ENCODE measurements at regions not wholly inside any gene's neighbourhood (a gene's known extent, or its start where the extent isn't known, plus 50 kb on each side); places are given as distances from the start of the nearest gene placed in this dataset.
A peak's percentile ranks its signal among the peaks of the same experiment; 100 is the strongest.

- peak; percentile 47 for DNase-seq (ENCODE audit: low read depth, low spot score)
- Histone ChIP-seq H3K36me3 (ENCODE audit: insufficient read depth, insufficient read length, low read length) (no peaks in the 10 kb centered on the region), H3K9me3 (ENCODE audit: insufficient read depth, low read length) (peaks cover 47% of the 10 kb centered on the region), H3K9ac (ENCODE audit: insufficient read length, low read depth) (no peak overlapping the region), H3K4me1 (ENCODE audit: insufficient read depth, insufficient read length) (no peaks in the 10 kb centered on the region), H3K27me3 (ENCODE audit: insufficient read depth, insufficient read length) (no peaks in the 10 kb centered on the region), H3K4me3 (ENCODE audit: insufficient read length, low read depth) (no peak overlapping the region)
- no peak for TF ChIP-seq ZNF274 (IDR thresholded peaks at IDR 0.05; ENCODE audit: low read depth, low read length)
- no peak for TF ChIP-seq SUZ12 (IDR thresholded peaks at IDR 0.05; ENCODE audit: extremely low read depth, insufficient read depth, insufficient read length)
- TF ChIP-seq YY1 (IDR thresholded peaks at IDR 0.05; ENCODE audit: insufficient read depth, insufficient read length) = no peak
Observed at GRCh38 chr3:83928391-83928790, 1030.4 kb upstream of the CADM2 start.

GRCh38 chr3:83928903-83929302, 1029.9 kb upstream of the CADM2 start:
- Histone ChIP-seq H3K36me3 (ENCODE audit: insufficient read depth, insufficient read length, low read length) (no peaks in the 10 kb centered on the region), H3K4me1 (ENCODE audit: insufficient read depth, insufficient read length) (no peaks in the 10 kb centered on the region), H3K9ac (ENCODE audit: insufficient read length, low read depth) (no peak overlapping the region), H3K9me3 (ENCODE audit: insufficient read depth, low read length) (peaks cover 48% of the 10 kb centered on the region), H3K27me3 (ENCODE audit: insufficient read depth, insufficient read length) (no peaks in the 10 kb centered on the region), H3K4me3 (ENCODE audit: insufficient read length, low read depth) (no peak overlapping the region)
- no peak for DNase-seq (ENCODE audit: low read depth, low spot score)
- TF ChIP-seq YY1 (IDR thresholded peaks at IDR 0.05; ENCODE audit: insufficient read depth, insufficient read length) = no peak
- no peak for TF ChIP-seq ZNF274 (IDR thresholded peaks at IDR 0.05; ENCODE audit: low read depth, low read length)
- no peak for TF ChIP-seq SUZ12 (IDR thresholded peaks at IDR 0.05; ENCODE audit: extremely low read depth, insufficient read depth, insufficient read length)

GRCh38 chr3:83934192-83935021, 1024.4 kb upstream of the CADM2 start:
- Histone ChIP-seq H3K4me1 (ENCODE audit: insufficient read depth, insufficient read length) (no peaks in the 10 kb centered on the region), H3K9me3 (ENCODE audit: insufficient read depth, low read length) (peaks cover 30% of the 10 kb centered on the region), H3K4me3 (ENCODE audit: insufficient read length, low read depth) (no peak overlapping the region), H3K27me3 (ENCODE audit: insufficient read depth, insufficient read length) (no peaks in the 10 kb centered on the region), H3K9ac (ENCODE audit: insufficient read length, low read depth) (no peak overlapping the region), H3K36me3 (ENCODE audit: insufficient read depth, insufficient read length, low read length) (no peaks in the 10 kb centered on the region)
- TF ChIP-seq YY1 (IDR thresholded peaks at IDR 0.05; ENCODE audit: insufficient read depth, insufficient read length) (no peak), ZNF274 (IDR thresholded peaks at IDR 0.05; ENCODE audit: low read depth, low read length) (no peak), SUZ12 (IDR thresholded peaks at IDR 0.05; ENCODE audit: extremely low read depth, insufficient read depth, insufficient read length) (no peak)
- DNase-seq (ENCODE audit: low read depth, low spot score) = no peak

- peaks cover 3% of the 10 kb centered on the region; the same call in 1 of the 2 replicates for H3K9me3 ChIP-seq (ENCODE audit: insufficient read depth, low read length)
- no peak overlapping the region for H3K4me3 ChIP-seq (ENCODE audit: insufficient read length, low read depth)
- H3K36me3 ChIP-seq (ENCODE audit: insufficient read depth, insufficient read length, low read length) = no peaks in the 10 kb centered on the region
- no peaks in the 10 kb centered on the region for H3K27me3 ChIP-seq (ENCODE audit: insufficient read depth, insufficient read length)
- no peak for TF ChIP-seq YY1 (IDR thresholded peaks at IDR 0.05; ENCODE audit: insufficient read depth, insufficient read length)
- TF ChIP-seq SUZ12 (IDR thresholded peaks at IDR 0.05; ENCODE audit: extremely low read depth, insufficient read depth, insufficient read length) = no peak
- H3K9ac ChIP-seq (ENCODE audit: insufficient read length, low read depth) = no peak overlapping the region
- no peak for DNase-seq (ENCODE audit: low read depth, low spot score)
- no peaks in the 10 kb centered on the region for H3K4me1 ChIP-seq (ENCODE audit: insufficient read depth, insufficient read length)
Observed at GRCh38 chr3:83938491-83938890, 1020.3 kb upstream of the CADM2 start.

GRCh38 chr3:83941990-83942745, 1016.6 kb upstream of the CADM2 start:
- no peak for TF ChIP-seq ZNF274 (IDR thresholded peaks at IDR 0.05; ENCODE audit: low read depth, low read length)
- no peak for TF ChIP-seq YY1 (IDR thresholded peaks at IDR 0.05; ENCODE audit: insufficient read depth, insufficient read length)
- no peak for TF ChIP-seq SUZ12 (IDR thresholded peaks at IDR 0.05; ENCODE audit: extremely low read depth, insufficient read depth, insufficient read length)
- no peaks in the 10 kb centered on the region for H3K27me3 ChIP-seq (ENCODE audit: insufficient read depth, insufficient read length)
- 0 out of 2 replicates have a peak, but pooled peaks cover 3% of the 10 kb centered on the region for H3K9me3 ChIP-seq (ENCODE audit: insufficient read depth, low read length)
- DNase-seq (ENCODE audit: low read depth, low spot score) = no peak
- no peak overlapping the region for H3K4me3 ChIP-seq (ENCODE audit: insufficient read length, low read depth)
- H3K9ac ChIP-seq (ENCODE audit: insufficient read length, low read depth) = no peak overlapping the region
- H3K36me3 ChIP-seq (ENCODE audit: insufficient read depth, insufficient read length, low read length) = no peaks in the 10 kb centered on the region
- H3K4me1 ChIP-seq (ENCODE audit: insufficient read depth, insufficient read length) = no peaks in the 10 kb centered on the region

- Histone ChIP-seq H3K4me1 (ENCODE audit: insufficient read depth, insufficient read length) (no peaks in the 10 kb centered on the region), H3K9me3 (ENCODE audit: insufficient read depth, low read length) (0 out of 2 replicates have a peak, but pooled peaks cover 3% of the 10 kb centered on the region), H3K36me3 (ENCODE audit: insufficient read depth, insufficient read length, low read length) (no peaks in the 10 kb centered on the region), H3K27me3 (ENCODE audit: insufficient read depth, insufficient read length) (no peaks in the 10 kb centered on the region), H3K9ac (ENCODE audit: insufficient read length, low read depth) (no peak overlapping the region), H3K4me3 (ENCODE audit: insufficient read length, low read depth) (no peak overlapping the region)
- no peak for DNase-seq (ENCODE audit: low read depth, low spot score)
- TF ChIP-seq YY1 (IDR thresholded peaks at IDR 0.05; ENCODE audit: insufficient read depth, insufficient read length) (no peak), SUZ12 (IDR thresholded peaks at IDR 0.05; ENCODE audit: extremely low read depth, insufficient read depth, insufficient read length) (no peak)
Observed at GRCh38 chr3:83946049-83946448, 1012.7 kb upstream of the CADM2 start.

GRCh38 chr3:83946554-83946953, 1012.2 kb upstream of the CADM2 start:
- H3K9ac ChIP-seq (ENCODE audit: insufficient read length, low read depth) = no peak overlapping the region
- H3K4me3 ChIP-seq (ENCODE audit: insufficient read length, low read depth) = no peak overlapping the region
- H3K27me3 ChIP-seq (ENCODE audit: insufficient read depth, insufficient read length) = no peaks in the 10 kb centered on the region
- H3K36me3 ChIP-seq (ENCODE audit: insufficient read depth, insufficient read length, low read length) = no peaks in the 10 kb centered on the region
- TF ChIP-seq YY1 (IDR thresholded peaks at IDR 0.05; ENCODE audit: insufficient read depth, insufficient read length) (no peak), SUZ12 (IDR thresholded peaks at IDR 0.05; ENCODE audit: extremely low read depth, insufficient read depth, insufficient read length) (no peak), ZNF274 (IDR thresholded peaks at IDR 0.05; ENCODE audit: low read depth, low read length) (no peak)
- 0 out of 2 replicates have a peak, but pooled peaks cover 3% of the 10 kb centered on the region for H3K9me3 ChIP-seq (ENCODE audit: insufficient read depth, low read length)
- no peaks in the 10 kb centered on the region for H3K4me1 ChIP-seq (ENCODE audit: insufficient read depth, insufficient read length)
- no peak for DNase-seq (ENCODE audit: low read depth, low spot score)
